NCI-H1436 (cell line): ENCODE measurements at regions not wholly inside any gene's neighbourhood (a gene's known extent, or its start where the extent isn't known, plus 50 kb on each side); places are given as distances from the start of the nearest gene placed in this dataset.

ENCODE experiments used
- DNase-seq: peaks from one replicate; lab custom pipeline; 2025; lab: John Stamatoyannopoulos, UW

GRCh38 chr16:65790768-65791167 lies 575.7 kb upstream of the CDH5 start:
- DNase-seq = no peak

GRCh38 chr16:65789161-65789945 lies 577.1 kb upstream of the CDH5 start:
- DNase-seq = no peak

- no peak for DNase-seq
Measured at GRCh38 chr16:65788434-65789140, 577.9 kb upstream of the CDH5 start.

- no peak for DNase-seq
Measured at GRCh38 chr16:65787921-65788320, 578.6 kb upstream of the CDH5 start.

GRCh38 chr16:65786916-65787315 lies 579.6 kb upstream of the CDH5 start:
- DNase-seq = no peak

GRCh38 chr16:65783709-65784474 lies 582.6 kb upstream of the CDH5 start:
- no peak for DNase-seq

- DNase-seq = no peak
Measured at GRCh38 chr16:65782611-65783600, 583.6 kb upstream of the CDH5 start.

- no peak for DNase-seq
Measured at GRCh38 chr16:65781855-65782254, 584.6 kb upstream of the CDH5 start.

- no peak for DNase-seq
Measured at GRCh38 chr16:65781363-65781762, 585.1 kb upstream of the CDH5 start.

- no peak for DNase-seq
Measured at GRCh38 chr16:65779201-65779600, 587.3 kb upstream of the CDH5 start.

GRCh38 chr16:65776639-65777183 lies 589.8 kb upstream of the CDH5 start:
- DNase-seq = no peak

- DNase-seq = no peak
Measured at GRCh38 chr16:65775829-65776228, 590.7 kb upstream of the CDH5 start.

GRCh38 chr16:65774350-65774749 lies 592.1 kb upstream of the CDH5 start:
- no peak for DNase-seq

- DNase-seq = no peak
Measured at GRCh38 chr16:65773301-65773874, 593.1 kb upstream of the CDH5 start.

- DNase-seq = no peak
Measured at GRCh38 chr16:65772134-65772732, 594.3 kb upstream of the CDH5 start.

GRCh38 chr16:65771707-65772106 lies 594.8 kb upstream of the CDH5 start:
- DNase-seq = no peak

- no peak for DNase-seq
Measured at GRCh38 chr16:65770752-65771151, 595.7 kb upstream of the CDH5 start.

GRCh38 chr16:65769776-65770438 lies 596.6 kb upstream of the CDH5 start:
- no peak for DNase-seq

GRCh38 chr16:65769055-65769465 lies 597.4 kb upstream of the CDH5 start:
- DNase-seq = no peak

GRCh38 chr16:65767125-65767524 lies 599.4 kb upstream of the CDH5 start:
- no peak for DNase-seq
